ENCODE measurements at regions not wholly inside any gene's neighbourhood (a gene's known extent, or its start where the extent isn't known, plus 50 kb on each side); places are given as distances from the start of the nearest gene placed in this dataset.

DNA sequence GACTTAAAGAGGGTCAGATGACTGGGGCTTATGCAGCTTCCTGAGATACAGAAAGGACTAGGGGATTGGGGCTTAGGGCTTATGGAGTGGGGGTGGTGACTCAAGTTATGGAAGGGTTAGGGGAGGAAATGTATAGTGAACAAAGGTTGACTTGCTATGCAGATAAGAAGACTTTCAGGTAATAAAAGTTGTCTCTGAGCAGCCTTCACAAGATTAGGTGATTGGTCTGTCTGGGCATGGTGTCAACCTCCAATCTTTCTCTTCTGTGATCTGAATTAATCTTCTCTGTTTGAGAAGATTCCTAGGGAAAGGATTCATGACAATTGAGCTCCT lies 436.5 kb downstream of the SIPA1L2 start:
- Histone ChIP-seq H3K36me3 (no peaks in the 10 kb centered on the region), H3K9me3 (peaks cover 0 to 11% (median 0%) of the 10 kb centered on the region in 11 donors), H3K27me3 (no peaks in the 10 kb centered on the region), H3K4me1 (peaks cover 0 to 3% (median 0%) of the 10 kb centered on the region in 9 donors), H3K4me3 (no peak overlapping the region), H3K27ac (no peak overlapping the region)
- intact Hi-C loops (cut with DNase I): loop anchor here in 1 of 10 donors (10.0 kb wide), 1 partner anchor 319 kb away; no protein-coding TSS in a partner anchor
- DNase-seq (no peak), ATAC-seq (no peak)
- TF ChIP-seq, protein P1, sequence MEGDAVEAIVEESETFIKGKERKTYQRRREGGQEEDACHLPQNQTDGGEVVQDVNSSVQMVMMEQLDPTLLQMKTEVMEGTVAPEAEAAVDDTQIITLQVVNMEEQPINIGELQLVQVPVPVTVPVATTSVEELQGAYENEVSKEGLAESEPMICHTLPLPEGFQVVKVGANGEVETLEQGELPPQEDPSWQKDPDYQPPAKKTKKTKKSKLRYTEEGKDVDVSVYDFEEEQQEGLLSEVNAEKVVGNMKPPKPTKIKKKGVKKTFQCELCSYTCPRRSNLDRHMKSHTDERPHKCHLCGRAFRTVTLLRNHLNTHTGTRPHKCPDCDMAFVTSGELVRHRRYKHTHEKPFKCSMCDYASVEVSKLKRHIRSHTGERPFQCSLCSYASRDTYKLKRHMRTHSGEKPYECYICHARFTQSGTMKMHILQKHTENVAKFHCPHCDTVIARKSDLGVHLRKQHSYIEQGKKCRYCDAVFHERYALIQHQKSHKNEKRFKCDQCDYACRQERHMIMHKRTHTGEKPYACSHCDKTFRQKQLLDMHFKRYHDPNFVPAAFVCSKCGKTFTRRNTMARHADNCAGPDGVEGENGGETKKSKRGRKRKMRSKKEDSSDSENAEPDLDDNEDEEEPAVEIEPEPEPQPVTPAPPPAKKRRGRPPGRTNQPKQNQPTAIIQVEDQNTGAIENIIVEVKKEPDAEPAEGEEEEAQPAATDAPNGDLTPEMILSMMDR (IDR thresholded peaks at IDR 0.05): no peak

DNA sequence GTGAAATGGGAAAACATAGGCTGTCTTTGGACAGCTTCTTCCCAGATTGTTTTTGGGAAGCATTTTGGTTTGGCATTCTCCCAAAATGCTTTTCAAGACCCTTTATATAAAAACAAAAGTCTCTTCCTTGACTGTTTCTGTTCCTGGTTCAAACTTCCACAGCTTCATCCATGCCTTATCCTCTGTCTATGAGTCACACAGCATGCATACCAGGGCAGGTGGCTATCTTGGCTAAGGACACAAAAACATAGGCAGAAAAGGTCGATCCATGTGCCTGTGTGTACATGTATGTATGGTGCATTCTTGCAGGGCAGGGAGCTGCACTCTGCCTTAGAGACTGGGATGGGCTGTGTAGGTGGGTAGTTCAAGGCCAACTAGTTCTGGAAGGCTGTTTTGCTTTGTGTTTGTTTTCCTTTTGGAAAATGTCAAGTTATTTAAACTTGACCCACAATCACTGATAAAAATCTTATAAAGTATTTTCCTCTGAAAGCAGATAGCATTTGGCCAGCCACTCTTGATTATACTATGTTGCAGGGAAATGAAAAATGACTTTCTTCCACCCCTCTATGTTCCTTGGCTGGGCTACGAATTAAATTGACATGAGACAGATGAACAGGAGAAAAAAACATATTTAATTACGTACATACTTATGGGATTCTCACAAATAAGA lies 437.0 kb downstream of the SIPA1L2 start:
- TF ChIP-seq, protein P1 (IDR thresholded peaks at IDR 0.05): no peak
- Histone ChIP-seq H3K36me3 (no peaks in the 10 kb centered on the region), H3K4me1 (peaks cover 0 to 3% (median 0%) of the 10 kb centered on the region in 9 donors), H3K27me3 (no peaks in the 10 kb centered on the region), H3K4me3 (no peak overlapping the region), H3K27ac (no peak overlapping the region), H3K9me3 (peaks cover 0 to 11% (median 0%) of the 10 kb centered on the region in 11 donors)
- ATAC-seq (no peak), DNase-seq (no peak)
- intact Hi-C loops (cut with DNase I): loop anchor here in 1 of 10 donors (10.0 kb wide), 1 partner anchor 318 kb away; no protein-coding TSS in a partner anchor
- 76 to 85% methylated on average over 3 of the region's 3 CpGs for WGBS, 2 donors

- H3K36me3 ChIP-seq: no peaks in the 10 kb centered on the region
- TF ChIP-seq, protein P1 (IDR thresholded peaks at IDR 0.05): no peak
- no peak for DNase-seq
- no peaks in the 10 kb centered on the region for H3K27me3 ChIP-seq
- H3K27ac ChIP-seq: no peak overlapping the region
- no peak for ATAC-seq
- peaks cover 0 to 3% (median 0%) of the 10 kb centered on the region in 9 donors for H3K4me1 ChIP-seq
- H3K9me3 ChIP-seq: peaks cover 0 to 11% (median 0%) of the 10 kb centered on the region in 11 donors
- WGBS, 2 donors: 97% methylated on average over 6 of the region's 6 CpGs
- intact Hi-C loops (cut with DNase I): loop anchor here in 1 of 10 donors (10.0 kb wide), 1 partner anchor 317 kb away; no protein-coding TSS in a partner anchor
- no peak overlapping the region for H3K4me3 ChIP-seq
Observed at GRCh38 chr1:232191560-232191959, 438.4 kb downstream of the SIPA1L2 start.

GRCh38 chr1:232188318-232188717 lies 441.6 kb downstream of the SIPA1L2 start:
- Histone ChIP-seq H3K27ac (no peak overlapping the region), H3K36me3 (no peaks in the 10 kb centered on the region), H3K27me3 (no peaks in the 10 kb centered on the region), H3K4me1 (peaks cover 0 to 3% (median 0%) of the 10 kb centered on the region in 9 donors), H3K4me3 (no peak overlapping the region), H3K9me3 (peaks cover 0 to 5% (median 0%) of the 10 kb centered on the region in 11 donors)
- DNase-seq (no peak), ATAC-seq (no peak)
- intact Hi-C loops (cut with DNase I): no loop called here
- 95 to 97% methylated on average over 2 of the region's 2 CpGs for WGBS, 2 donors
- TF ChIP-seq, protein P1 (IDR thresholded peaks at IDR 0.05): no peak
